HEK293 (cell line): ENCODE measurements at regions not wholly inside any gene's neighbourhood (a gene's known extent, or its start where the extent isn't known, plus 50 kb on each side); places are given as distances from the start of the nearest gene placed in this dataset.

Experiments
- BCL11B ChIP-seq: fragments of 450-650 bp; formaldehyde crosslinking; IDR thresholded peaks from 2 replicates; pipeline ENCODE4 v1.5.1; 2016; ENCODE audit warnings: low read depth, missing biosample characterization, missing genetic modification characterization
- IKZF3 ChIP-seq: fragments of 450-650 bp; IDR thresholded peaks from 2 replicates; pipeline ENCODE4 v1.5.0; 2018; ENCODE audit warnings: missing biosample characterization, mild to moderate bottlenecking, missing genetic modification characterization, moderate library complexity
- KLF1 ChIP-seq: fragments of 450-650 bp; formaldehyde crosslinking; IDR thresholded peaks from 2 replicates; pipeline ENCODE4 v1.5.1; 2016; ENCODE audit warnings: missing biosample characterization, missing genetic modification characterization
- KLF16 ChIP-seq: fragments of 450-650 bp; formaldehyde crosslinking; IDR thresholded peaks from 2 replicates; pipeline ENCODE4 v1.5.1; 2017; ENCODE audit warnings: missing biosample characterization, missing genetic modification characterization
- KLF7 ChIP-seq: fragments of 450-650 bp; formaldehyde crosslinking; IDR thresholded peaks from 2 replicates; pipeline ENCODE4 v1.5.1; 2016; ENCODE audit warnings: missing biosample characterization, missing genetic modification characterization, borderline replicate concordance
- ZBTB7A ChIP-seq: fragments of 450-650 bp; formaldehyde crosslinking; IDR thresholded peaks from 2 replicates; pipeline ENCODE4 v1.5.1; 2016; ENCODE audit warnings: low read depth, missing biosample characterization, missing genetic modification characterization
- ZNF114 ChIP-seq: fragments of 450-650 bp; formaldehyde crosslinking; IDR thresholded peaks from 2 replicates; pipeline ENCODE4 v1.5.0; 2017; ENCODE audit warnings: missing biosample characterization, missing genetic modification characterization
- ZNF239 ChIP-seq: fragments of 450-650 bp; formaldehyde crosslinking; IDR thresholded peaks from 2 replicates; pipeline ENCODE4 v1.5.1; 2016; ENCODE audit warnings: missing biosample characterization, missing genetic modification characterization
- ZNF394 ChIP-seq: fragments of 450-650 bp; formaldehyde crosslinking; IDR thresholded peaks from 2 replicates; pipeline ENCODE4 v1.5.1; 2016; ENCODE audit warnings: missing biosample characterization, missing genetic modification characterization, mild to moderate bottlenecking, moderate library complexity, borderline replicate concordance
- ZNF501 ChIP-seq: fragments of 450-650 bp; formaldehyde crosslinking; IDR thresholded peaks from 2 replicates; pipeline ENCODE4 v1.5.1; 2016; ENCODE audit warnings: missing biosample characterization, missing genetic modification characterization
- TF ChIP-seq, protein P1 (sequence below): fragments of 450-650 bp; formaldehyde crosslinking; IDR thresholded peaks from 2 replicates; pipeline ENCODE4 v1.5.1; 2016; ENCODE audit warnings: missing biosample characterization, missing genetic modification characterization, low read depth
- TF ChIP-seq, protein P2 (sequence below): fragments of 450-650 bp; formaldehyde crosslinking; IDR thresholded peaks from 2 replicates; pipeline ENCODE4 v1.5.1; 2016; ENCODE audit warnings: missing biosample characterization, missing genetic modification characterization

DNA sequence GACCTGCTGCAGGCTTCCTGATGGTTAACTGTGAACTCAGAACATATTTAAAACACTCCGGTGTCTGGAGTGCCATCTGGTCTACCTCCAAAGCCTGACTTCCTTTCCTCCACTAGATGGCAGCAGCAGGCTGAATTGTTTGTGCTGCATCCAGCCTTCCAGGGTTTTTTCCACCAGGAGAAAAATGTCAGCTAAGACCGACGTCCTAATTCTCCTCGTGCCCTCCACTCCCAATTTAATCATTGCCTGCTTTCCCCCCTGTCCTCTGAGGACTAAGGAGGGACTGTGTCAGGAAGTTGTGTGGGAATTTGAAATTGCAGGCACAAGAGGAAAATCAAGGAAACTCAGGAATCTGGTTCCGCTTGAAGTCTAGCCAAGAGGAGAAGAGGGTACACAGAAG is 165.2 kb upstream of the UMPS start:
- TF ChIP-seq KLF7 (tag by site-specific recombination) (no peak), ZBTB7A (tag by site-specific recombination) (no peak), BCL11B (tag by site-specific recombination) (no peak), ZNF501 (tag by site-specific recombination) (no peak), KLF1 (tag by site-specific recombination) (no peak), KLF16 (tag by site-specific recombination) (no peak), ZNF394 (tag by site-specific recombination) (no peak), IKZF3 (peak; percentile 90), ZNF114 (no peak), ZNF239 (tag by site-specific recombination) (no peak)
- TF ChIP-seq, protein P1, sequence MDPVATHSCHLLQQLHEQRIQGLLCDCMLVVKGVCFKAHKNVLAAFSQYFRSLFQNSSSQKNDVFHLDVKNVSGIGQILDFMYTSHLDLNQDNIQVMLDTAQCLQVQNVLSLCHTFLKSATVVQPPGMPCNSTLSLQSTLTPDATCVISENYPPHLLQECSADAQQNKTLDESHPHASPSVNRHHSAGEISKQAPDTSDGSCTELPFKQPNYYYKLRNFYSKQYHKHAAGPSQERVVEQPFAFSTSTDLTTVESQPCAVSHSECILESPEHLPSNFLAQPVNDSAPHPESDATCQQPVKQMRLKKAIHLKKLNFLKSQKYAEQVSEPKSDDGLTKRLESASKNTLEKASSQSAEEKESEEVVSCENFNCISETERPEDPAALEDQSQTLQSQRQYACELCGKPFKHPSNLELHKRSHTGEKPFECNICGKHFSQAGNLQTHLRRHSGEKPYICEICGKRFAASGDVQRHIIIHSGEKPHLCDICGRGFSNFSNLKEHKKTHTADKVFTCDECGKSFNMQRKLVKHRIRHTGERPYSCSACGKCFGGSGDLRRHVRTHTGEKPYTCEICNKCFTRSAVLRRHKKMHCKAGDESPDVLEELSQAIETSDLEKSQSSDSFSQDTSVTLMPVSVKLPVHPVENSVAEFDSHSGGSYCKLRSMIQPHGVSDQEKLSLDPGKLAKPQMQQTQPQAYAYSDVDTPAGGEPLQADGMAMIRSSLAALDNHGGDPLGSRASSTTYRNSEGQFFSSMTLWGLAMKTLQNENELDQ (tag by site-specific recombination) = no peak
- TF ChIP-seq, protein P2, sequence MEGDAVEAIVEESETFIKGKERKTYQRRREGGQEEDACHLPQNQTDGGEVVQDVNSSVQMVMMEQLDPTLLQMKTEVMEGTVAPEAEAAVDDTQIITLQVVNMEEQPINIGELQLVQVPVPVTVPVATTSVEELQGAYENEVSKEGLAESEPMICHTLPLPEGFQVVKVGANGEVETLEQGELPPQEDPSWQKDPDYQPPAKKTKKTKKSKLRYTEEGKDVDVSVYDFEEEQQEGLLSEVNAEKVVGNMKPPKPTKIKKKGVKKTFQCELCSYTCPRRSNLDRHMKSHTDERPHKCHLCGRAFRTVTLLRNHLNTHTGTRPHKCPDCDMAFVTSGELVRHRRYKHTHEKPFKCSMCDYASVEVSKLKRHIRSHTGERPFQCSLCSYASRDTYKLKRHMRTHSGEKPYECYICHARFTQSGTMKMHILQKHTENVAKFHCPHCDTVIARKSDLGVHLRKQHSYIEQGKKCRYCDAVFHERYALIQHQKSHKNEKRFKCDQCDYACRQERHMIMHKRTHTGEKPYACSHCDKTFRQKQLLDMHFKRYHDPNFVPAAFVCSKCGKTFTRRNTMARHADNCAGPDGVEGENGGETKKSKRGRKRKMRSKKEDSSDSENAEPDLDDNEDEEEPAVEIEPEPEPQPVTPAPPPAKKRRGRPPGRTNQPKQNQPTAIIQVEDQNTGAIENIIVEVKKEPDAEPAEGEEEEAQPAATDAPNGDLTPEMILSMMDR (tag by site-specific recombination) = peak; percentile 66
